GM18511 (cell line): ENCODE measurements at regions not wholly inside any gene's neighbourhood (a gene's known extent, or its start where the extent isn't known, plus 50 kb on each side); places are given as distances from the start of the nearest gene placed in this dataset.

Experiments used
- ATAC-seq: cut with Tn5 transposase; IDR thresholded peaks from one replicate; pipeline ENCODE4 v1.9.1; 2021; ENCODE audit warnings: mild to moderate bottlenecking, moderate library complexity; ENCODE audit not compliant: unreplicated experiment

DNA sequence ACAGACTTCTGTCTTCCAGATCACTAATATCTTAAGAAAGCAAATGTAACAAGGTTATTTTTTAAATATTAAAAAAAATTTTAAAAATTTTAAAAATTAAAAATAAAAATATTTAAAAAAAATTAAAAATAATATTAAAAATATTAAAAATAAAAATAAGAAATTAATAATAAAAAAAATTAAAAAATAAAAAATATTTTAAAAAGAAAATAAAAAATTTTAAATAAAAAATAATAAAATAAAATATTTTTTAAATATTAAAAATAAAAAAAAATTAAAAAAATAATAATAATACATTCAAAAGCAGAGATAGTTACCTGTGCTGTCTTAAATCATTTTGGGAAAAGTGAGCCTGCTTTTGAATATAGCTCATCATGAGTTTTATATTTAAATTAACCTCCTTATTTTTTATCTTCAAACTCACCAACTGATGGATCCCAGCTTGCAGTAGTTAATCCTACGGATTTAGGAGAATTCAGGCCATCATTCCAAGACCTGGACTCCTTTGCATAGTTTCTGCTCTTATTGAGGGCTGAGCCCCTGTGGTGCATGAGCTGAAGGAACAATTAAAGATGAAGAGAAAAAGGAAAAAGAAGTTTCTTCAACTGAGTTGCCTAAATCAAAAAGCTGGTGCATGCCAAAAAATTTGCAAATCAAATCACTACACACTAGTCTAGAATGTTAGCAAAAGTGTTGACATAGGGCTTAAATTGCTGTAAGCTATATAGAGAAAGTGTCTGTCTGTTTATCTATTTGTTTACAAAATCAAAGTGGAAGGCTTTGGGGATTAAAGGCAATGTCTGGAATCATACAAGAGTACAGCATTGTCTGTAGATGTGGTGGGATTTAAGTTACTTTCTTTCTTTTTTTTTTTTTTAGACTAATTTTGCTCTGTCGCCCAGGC, 50.5 kb upstream of the ZNF438 start:
- ATAC-seq, result no peak

- ATAC-seq, result no peak
Observed at GRCh38 chr10:31083765-31084184, 52.1 kb upstream of the ZNF438 start.

- ATAC-seq, result no peak
Observed at GRCh38 chr10:31087011-31087410, 55.3 kb upstream of the ZNF438 start.

DNA sequence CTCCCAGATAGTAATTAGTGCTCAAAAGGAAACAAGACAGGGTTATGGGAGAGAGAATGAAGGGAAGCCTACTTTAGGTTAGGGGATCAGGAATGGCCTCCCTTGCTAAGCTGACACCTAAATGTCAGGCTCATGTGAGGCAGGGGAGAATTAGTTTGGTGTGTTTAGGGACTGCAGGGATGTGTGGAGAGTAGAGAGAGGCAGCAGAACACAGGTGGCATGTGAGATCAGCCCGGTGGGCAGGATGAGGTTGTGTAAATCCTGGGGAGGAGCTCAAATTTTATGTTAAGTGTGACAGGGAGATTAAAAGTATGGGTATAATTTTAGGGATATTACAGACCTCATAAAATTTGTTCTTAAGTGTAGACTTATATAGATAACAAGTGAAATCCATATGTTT, 56.2 kb upstream of the ZNF438 start:
- ATAC-seq, result no peak

- no peak for ATAC-seq
Observed at GRCh38 chr10:31090894-31091607, 59.4 kb upstream of the ZNF438 start.

GRCh38 chr10:31095677-31096560, 64.3 kb upstream of the ZNF438 start:
- ATAC-seq, result no peak

DNA sequence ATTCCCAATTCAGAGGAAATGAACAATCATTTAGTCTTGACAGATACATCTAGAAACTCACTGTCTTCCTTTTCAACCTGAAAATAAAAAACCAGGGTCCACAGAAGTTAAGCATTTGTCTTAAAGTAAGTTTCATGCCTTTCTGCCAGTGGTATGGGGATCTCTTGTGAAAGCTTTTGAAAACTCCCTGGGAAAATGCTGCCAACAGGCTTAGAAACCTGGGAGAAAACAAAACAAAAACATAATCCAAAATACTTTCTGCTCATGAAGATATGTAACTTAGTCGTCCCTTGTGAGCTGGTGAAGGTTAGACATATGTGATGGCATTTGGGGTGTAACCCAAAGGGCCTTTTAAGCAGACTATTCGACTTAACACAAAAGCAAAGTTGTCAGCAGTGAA, 66.4 kb upstream of the ZNF438 start:
- no peak for ATAC-seq

GRCh38 chr10:31099094-31099493, 67.4 kb upstream of the ZNF438 start:
- ATAC-seq, result no peak

- ATAC-seq, result no peak
Observed at GRCh38 chr10:31099664-31100063, 68.0 kb upstream of the ZNF438 start.

DNA sequence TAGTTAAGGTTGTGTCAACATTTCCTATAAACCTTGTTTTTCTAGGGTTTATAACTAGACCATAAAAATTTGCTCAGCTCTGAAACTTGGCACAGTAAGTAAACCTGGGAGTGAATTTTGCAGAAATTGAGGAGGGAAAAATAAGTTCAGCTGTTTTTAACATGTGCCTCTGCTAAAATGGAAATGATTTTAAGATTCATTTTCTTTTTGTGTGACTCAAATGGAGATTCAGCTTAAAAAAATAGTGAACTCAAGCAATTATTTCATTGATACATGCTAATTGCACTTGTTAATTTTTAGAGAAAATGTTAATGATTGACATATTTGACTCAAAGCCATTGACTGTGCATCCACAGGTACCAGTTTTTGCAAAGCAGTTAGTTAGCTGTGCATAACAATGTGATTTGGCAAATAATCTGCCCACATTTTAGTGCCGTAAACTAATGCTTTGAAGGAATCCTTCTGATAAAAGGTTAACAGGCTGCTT, 68.5 kb upstream of the ZNF438 start:
- ATAC-seq, result no peak

DNA sequence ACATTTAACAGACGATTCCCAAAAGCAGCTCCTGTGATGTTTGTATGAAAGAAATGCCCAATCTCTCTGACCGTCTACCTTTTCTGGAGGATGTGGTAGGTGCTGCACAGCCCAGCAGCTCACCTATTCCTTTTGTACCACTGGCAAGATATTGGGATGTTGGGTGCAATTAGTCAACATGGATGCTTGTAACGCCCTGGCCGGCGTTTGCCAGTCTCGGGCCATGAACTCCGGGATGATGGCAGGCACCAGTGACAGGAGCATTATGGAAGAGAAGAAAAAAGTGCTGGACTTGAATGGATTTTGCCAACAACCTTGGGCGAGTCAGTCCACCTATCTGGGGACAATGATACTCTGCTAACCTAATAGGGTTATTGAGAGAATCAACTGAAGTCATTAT, 69.0 kb upstream of the ZNF438 start:
- no peak for ATAC-seq

DNA sequence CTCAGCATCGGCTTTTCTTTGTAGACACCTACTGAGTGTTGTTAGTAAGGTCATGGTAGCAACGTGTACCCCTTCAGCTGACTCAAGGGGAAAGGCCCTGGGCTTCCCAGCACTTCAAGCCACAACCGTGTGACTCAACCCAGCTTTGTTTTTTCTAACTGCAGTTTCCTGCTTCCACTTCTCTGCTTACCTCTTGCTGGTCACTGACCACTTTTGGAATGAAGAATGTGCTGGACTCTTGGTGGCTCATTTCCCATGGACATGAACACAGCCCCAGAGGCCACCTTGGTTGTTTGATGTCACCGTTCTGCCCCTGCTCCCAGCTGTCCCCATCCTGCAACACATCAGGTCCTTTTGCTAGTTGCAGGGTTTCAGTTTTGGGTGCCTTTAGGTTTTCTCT, 69.5 kb upstream of the ZNF438 start:
- peak; percentile 77 for ATAC-seq

GRCh38 chr10:31102421-31102820, 70.8 kb upstream of the ZNF438 start:
- ATAC-seq, result no peak

- ATAC-seq, result no peak
Observed at GRCh38 chr10:31103112-31103511, 71.4 kb upstream of the ZNF438 start.

GRCh38 chr10:31112961-31113360, 81.3 kb upstream of the ZNF438 start:
- no peak for ATAC-seq

DNA sequence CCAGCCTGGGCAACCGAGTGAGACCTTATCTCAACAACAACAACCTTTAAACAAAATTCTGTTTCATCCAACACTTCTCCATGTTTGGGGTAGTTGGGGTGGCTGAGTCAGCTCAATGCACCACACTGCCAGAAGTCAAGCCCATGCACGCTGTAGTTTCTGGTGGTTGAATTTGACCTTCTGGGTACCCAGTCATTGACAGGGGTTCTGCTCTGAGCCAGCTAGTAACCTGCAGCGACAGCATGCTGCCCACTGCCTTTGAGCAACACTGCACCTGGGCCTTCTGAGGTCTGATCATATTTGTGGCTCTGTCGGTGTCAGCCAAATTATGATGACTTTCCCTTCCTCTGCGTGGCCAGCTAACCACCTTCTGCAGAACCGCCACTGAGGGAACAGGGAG, 84.6 kb upstream of the ZNF438 start:
- ATAC-seq, result no peak

DNA sequence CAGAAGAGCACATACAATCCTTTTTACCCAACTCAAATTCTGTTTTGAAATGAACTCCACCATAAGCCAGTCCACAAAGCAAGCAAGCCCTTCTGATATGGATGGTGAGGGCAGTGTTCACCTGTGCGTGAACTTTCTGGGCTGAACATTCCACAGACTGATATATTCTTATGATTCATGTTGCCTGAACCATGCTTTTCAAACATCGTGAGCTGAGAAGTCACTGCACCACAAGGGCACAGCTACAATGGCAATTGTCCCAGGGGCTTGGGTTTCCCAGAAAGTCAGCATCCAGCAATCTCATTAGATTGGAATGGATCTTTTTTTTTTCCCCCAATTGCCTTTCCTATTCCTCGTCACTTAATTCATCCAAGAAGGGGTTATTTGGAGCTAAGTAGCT, 86.9 kb upstream of the ZNF438 start:
- ATAC-seq, result no peak

DNA sequence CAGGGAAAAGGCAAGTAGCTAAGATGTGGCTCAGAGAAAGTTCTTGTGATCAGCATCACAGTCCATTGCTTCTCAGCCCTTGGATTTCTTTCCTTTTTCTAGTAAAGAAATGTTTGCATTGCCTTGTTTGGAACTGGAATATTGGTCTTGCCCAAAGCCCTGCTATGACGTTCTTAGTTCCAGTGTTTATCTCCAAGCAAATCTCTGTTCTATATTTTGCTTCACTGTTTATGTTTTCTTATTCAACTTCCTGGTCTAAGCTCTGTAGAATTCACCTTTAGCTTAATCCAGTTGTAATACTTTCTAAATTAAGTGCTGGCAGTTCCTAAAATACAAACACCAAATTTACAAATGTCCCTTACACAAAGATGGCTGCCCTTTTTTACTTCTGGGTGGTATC, 88.7 kb upstream of the ZNF438 start:
- ATAC-seq, result no peak

- ATAC-seq, result no peak
Observed at GRCh38 chr10:31120961-31121685, 89.5 kb upstream of the ZNF438 start.

GRCh38 chr10:31121757-31122577, 90.3 kb upstream of the ZNF438 start:
- no peak for ATAC-seq
